ENCODE measurements at regions not wholly inside any gene's neighbourhood (a gene's known extent, or its start where the extent isn't known, plus 50 kb on each side); places are given as distances from the start of the nearest gene placed in this dataset.
"Not testable (repeated sequence)": the region's sequence is repeated elsewhere in the genome, so short reads cannot be mapped to it uniquely, and the experiment has no call there.

DNA sequence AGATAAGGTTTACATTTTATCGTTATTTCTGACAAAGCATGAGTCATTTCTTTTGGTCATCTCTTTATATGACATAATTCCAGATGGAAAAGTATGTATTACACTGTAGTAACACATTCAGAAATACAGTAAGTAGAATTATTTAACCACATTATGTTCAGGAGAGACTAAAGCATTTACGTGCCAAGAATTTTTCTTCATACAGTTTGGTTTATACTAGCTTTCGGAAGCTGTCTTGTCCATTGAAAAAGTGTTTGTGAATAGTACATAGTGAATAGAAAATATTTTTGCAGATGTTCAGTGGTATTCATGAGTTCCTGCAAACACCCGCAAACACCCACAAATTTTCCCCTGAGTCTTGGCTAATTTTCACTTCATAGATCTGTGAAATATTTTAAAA lies 1033.0 kb upstream of the INTU start:
- no peak for DNase-seq (ENCODE audit: low spot score)

GRCh38 chr4:126603210-126603609 lies 1029.5 kb upstream of the INTU start:
- DNase-seq (ENCODE audit: low spot score), result no peak

DNA sequence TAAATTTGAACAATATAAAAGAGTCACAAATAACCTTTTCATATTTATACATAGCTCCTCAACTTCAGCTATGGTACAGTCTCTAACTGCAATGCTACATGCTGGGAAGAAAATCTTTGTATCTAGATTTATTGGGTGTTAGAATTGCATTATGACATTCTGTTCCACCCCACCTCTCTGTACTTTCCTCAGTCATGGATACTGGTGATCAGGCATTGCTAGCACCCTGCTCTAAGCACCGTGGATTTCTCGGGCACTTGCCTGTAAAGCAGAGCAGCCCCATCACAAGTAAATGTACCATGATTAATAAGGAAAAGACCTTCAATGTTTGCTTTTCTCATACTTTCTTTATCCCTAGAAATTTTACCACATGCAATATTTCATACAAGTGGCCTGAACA lies 1028.9 kb upstream of the INTU start:
- no peak for DNase-seq (ENCODE audit: low spot score)

- DNase-seq (ENCODE audit: low spot score), result peak; percentile 66
Observed at GRCh38 chr4:126604268-126604867, 1028.4 kb upstream of the INTU start.

- no peak for DNase-seq (ENCODE audit: low spot score)
Observed at GRCh38 chr4:126610933-126611332, 1021.8 kb upstream of the INTU start.

GRCh38 chr4:126611900-126612299 lies 1020.9 kb upstream of the INTU start:
- DNase-seq (ENCODE audit: low spot score), result no peak

DNA sequence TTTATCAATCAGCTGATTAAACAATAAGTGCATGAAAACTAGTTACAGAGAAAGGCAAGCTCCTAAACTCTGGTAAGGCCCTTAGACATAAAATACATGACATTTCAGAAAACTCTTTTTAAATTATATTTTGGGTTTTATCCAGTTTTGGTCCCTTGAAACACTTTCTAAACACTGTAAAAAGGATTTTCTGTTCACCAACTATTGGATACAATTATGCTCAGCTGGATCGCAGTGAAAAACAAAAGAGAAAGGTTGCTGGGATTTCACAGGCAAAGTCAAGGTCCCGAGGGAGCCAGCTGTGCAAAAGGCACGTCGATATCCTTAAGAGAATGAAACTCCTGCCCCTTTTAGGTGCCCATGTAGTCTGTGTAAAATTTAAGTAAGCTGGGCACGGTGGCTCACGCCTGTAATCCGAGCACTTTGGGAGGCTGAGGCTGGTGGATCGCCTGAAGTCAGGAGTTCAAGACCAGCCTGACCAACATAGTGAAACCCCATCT lies 1018.4 kb upstream of the INTU start:
- no peak for DNase-seq (ENCODE audit: low spot score)

DNA sequence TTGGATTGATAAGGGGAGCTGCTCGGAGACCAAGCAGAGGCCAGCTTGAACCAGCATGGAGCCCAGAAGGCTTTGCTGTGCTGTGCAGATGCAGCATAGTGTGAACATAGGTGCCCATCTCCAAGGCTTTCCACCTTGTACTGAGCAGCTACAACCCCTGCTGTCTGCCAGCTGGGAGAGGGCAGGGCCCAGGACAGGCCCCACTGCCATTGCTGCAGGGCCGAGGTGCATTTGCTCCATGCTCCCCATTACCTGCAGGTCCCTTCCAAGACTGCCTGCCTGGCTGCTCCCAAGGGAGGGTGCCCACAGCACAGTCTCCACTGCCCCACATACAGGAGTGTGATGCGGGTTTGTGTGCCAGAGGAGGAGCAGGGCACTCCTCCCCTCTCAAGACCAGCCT lies 1016.0 kb upstream of the INTU start:
- DNase-seq (ENCODE audit: low spot score), result no peak

- DNase-seq (ENCODE audit: low spot score), result no peak
Observed at GRCh38 chr4:126627255-126627654, 1005.5 kb upstream of the INTU start.

- no peak for DNase-seq (ENCODE audit: low spot score)
Observed at GRCh38 chr4:126628933-126629332, 1003.8 kb upstream of the INTU start.

DNA sequence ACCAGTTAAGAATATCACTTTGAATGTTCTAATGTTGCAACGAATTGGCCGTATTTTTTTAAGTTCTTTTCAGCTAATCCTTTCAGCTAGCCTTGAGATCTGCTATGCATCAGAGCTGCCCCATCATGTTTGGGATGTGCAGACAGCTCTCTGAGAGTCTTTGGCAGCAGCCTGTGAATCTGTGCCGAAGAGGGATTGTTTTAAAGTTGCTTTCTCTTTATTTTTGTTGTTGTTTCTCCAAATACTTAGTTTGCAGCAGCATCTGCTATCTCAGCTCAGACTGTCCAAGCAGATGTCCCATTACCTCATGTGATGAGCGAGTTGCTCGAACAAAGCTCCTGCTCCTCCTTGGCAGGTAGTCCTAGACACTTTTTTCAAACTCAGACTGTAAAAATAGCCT lies 1002.5 kb upstream of the INTU start:
- DNase-seq (ENCODE audit: low spot score), result no peak

DNA sequence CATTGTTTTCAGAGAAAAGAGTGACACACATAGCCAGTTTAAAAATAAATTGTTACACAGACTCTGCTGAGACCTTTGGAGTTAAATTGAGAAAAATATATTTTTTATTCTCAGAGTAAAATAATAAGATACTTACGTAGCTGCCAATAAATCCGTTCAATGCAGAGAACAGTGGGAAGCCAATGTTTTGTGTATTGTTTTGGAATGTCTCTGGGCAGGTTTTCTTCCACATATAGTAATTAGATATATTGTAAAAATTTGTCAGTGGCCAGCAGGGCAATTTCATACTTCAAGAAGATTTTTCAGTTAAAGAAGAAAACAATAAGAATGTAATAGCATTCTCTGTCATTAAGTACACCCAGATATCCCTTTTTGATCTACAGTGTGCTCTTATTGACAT lies 999.5 kb upstream of the INTU start:
- no peak for DNase-seq (ENCODE audit: low spot score)

- DNase-seq (ENCODE audit: low spot score), result no peak
Observed at GRCh38 chr4:126637706-126638105, 995.1 kb upstream of the INTU start.

DNA sequence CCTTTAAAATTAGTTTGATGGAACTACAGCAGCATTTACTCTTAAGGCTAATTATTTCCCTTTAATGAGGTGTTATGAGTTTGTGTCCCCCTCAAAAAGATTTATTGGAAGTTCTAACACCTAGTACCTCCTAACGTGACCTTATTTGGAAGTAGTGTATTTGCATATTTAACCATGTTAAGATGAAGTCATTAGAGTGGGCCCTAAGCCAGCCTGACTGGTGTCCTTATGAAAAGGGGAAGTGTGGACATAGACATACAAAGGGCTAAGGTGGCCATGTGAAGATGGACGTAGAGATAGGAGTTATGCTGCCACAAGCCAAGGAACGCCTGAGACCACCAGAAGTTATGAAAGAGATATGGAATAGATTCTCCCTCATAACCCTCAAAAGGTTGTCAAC lies 985.4 kb upstream of the INTU start:
- no peak for DNase-seq (ENCODE audit: low spot score)

DNA sequence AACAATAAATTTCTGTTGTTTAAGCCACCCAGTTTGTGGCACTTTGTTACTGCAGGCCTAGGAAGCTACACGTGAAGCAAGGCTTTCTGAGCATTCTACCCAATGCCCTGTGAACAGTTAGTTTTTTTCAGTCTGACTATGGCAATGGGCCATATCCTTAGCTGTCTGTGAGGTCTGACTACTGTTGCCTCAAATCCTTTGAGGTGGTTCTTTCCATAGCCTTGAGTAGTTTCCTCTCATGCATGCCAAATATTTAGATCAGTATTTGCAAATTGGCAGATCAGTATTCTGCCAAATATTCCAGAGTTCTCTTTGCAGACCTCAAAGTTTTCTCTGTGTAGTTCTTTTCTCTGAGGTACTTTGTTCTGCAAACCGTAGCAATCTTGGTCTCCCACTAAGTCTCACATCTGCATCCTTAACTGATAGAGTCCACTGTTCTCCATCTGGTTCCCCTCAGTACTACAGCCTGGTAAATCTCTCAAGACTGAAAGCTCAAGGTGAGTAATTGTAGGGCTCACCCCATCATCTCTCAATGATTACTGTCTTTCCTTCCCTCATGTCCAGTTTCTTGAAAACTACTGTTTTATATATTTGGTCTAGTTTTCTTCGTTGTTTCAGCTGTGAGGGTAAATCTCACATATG lies 984.9 kb upstream of the INTU start:
- no peak for DNase-seq (ENCODE audit: low spot score)

DNA sequence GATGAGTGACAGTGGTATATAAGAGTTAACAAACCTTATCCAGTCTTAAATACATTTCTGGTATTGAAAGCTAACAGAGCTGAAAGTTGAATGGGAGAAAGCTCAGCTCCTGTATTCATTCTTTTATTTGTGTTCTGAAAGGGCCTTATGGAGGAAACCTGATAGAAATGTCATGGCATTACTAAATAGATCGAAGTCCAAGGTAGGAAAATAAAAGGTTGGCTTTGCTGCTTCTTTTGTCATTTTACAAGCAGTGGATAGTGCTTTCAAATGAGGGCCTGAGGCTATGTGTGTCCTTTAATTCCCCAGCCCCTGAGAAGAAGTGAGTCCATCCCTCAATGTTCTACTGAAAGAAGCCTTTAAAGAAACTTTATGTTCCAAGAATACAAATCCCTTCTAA lies 974.3 kb upstream of the INTU start:
- no peak for DNase-seq (ENCODE audit: low spot score)

GRCh38 chr4:126661194-126661593 lies 971.6 kb upstream of the INTU start:
- no peak for DNase-seq (ENCODE audit: low spot score)

DNA sequence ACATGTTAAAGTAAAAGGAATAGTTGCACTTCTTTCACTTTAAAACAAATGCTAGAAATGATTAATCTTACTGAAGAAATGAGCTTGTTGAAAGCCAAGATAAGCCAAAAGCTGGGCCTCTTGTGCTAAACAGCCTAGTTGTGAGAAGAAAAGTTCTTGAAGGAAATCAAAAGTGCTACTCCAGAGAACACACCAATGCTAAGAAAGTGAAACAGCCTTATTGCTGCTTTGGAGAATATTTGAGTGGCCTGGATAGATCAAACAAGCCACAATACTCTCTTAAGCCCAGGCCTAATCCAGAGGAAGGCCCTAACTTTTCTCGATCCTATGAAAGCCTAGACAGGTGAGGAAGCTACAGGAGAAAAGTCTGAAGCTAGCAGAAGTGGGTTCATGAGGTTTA lies 967.9 kb upstream of the INTU start:
- DNase-seq (ENCODE audit: low spot score), result no peak

DNA sequence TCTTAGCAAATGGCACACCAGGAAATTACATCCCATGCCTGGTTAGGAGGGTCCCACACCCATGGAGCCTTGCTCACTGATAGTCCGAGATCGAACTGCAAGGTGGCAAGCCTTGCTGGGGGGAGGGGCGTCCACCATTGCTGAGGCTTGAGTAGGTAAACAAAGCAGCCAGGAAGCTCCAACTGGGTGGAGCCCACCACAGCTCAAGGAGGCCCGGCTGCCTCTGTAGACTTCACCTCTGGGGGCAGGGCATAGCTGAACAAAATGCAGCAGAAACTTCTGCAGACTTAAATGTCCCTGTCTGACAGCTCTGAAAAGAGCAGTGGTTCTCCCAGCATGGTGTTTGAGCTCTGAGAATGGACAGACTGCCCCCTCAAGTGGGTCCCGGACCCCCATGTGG lies 962.7 kb upstream of the INTU start:
- DNase-seq (ENCODE audit: low spot score), result not testable (repeated sequence)

- DNase-seq (ENCODE audit: low spot score), result no peak
Observed at GRCh38 chr4:126678618-126679017, 954.1 kb upstream of the INTU start.

- DNase-seq (ENCODE audit: low spot score), result no peak
Observed at GRCh38 chr4:126679303-126679702, 953.5 kb upstream of the INTU start.

GRCh38 chr4:126682250-126682649 lies 950.5 kb upstream of the INTU start:
- no peak for DNase-seq (ENCODE audit: low spot score)

DNA sequence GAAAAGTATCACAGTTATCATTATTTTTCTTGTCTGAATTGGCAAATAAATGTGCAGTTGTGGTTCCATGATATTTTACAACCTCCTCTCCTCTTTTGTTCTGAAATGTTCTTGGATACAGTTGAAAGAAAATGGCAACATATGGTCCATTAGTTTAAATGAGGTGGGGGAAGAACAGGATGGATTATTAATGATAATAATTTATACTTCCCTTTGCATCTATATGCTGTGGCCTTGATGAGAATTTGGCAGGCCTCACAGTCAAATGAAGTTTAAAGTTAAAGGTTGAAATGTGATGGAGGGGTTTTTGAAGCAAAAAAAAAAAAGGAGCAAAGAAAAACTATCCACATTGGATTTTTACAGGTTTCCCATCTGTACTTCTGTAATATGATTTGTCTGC lies 946.3 kb upstream of the INTU start:
- no peak for DNase-seq (ENCODE audit: low spot score)
